Stimulated activated memory B cell treated with anti-CD40 and anti-IgM and Interleukin-4, amounts not matched to agents 10 μg/mL and 1 μg/mL and 100 μg/mL, for 72 hours (primary cell): ENCODE measurements at regions not wholly inside any gene's neighbourhood (a gene's known extent, or its start where the extent isn't known, plus 50 kb on each side); places are given as distances from the start of the nearest gene placed in this dataset.

Experiments used
- ATAC-seq: fragments of 150-1000 bp; cut with Tn5 transposase; 2 replicates; pipeline ENCODE4 v1.10.0; 2021
- H3K27ac Mint-ChIP-seq: one replicate; pipeline ENCODE4 v1.8.0; 2022; ENCODE audit warnings: mild to moderate bottlenecking, mixed read lengths
- H3K27me3 Mint-ChIP-seq: one replicate; pipeline ENCODE4 v1.8.0; 2022; ENCODE audit warnings: mixed read lengths
- H3K36me3 Mint-ChIP-seq: one replicate; pipeline ENCODE4 v1.8.0; 2022; ENCODE audit warnings: mixed read lengths
- H3K4me1 Mint-ChIP-seq: one replicate; pipeline ENCODE4 v1.8.0; 2022; ENCODE audit warnings: mixed read lengths
- H3K4me3 Mint-ChIP-seq: one replicate; pipeline ENCODE4 v1.8.0; 2022; ENCODE audit warnings: mild to moderate bottlenecking, moderate library complexity, mixed read lengths
- H3K9me3 Mint-ChIP-seq: one replicate; pipeline ENCODE4 v1.8.0; 2022; ENCODE audit warnings: mixed read lengths

DNA sequence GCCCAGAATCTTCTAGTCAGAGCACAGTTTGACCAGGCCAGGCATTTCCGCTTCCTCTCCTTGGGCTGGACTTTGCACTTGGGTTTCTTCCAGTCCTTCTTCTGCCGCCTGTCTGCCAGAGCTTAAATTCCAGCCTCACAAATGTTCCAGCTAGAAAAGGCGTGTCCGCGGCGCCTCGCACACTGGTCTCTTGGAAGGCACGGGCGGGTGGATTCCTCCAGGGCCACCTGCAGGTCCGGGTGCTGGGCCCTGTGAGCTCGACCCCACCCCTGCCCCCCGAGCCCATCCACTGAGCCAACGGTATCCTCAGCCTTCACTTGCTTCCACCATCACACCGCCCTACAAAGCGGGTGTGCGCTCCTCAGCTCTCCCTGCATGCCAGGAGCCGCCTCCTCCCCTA lies 2026.5 kb downstream of the TP53TG3F start:
- Mint-ChIP-seq H3K9me3 (peaks cover 11% of the 10 kb centered on the region), H3K4me3 (no peak overlapping the region), H3K4me1 (no peaks in the 10 kb centered on the region), H3K36me3 (no peaks in the 10 kb centered on the region), H3K27ac (no peak overlapping the region), H3K27me3 (no peaks in the 10 kb centered on the region)
- ATAC-seq = no peak

DNA sequence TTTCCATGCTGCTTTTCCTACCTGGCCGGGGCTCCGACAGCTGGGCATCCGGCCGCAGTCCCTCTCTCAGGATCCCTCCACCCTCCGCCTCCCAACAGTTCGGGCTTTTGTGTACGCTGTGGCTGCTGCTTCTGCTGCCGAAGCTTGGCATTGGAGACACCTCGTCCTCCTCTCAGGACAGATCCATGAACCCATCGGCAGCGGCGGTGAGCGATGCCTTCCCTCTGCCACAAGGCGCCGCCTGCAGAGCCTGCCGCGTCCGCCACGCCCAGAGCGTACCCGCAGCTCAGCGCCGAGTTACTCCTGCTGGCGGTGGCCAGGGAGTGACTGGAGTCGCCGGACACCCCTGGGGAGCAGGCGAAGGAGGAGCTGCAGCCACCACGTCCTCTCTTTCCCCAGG lies 2032.8 kb downstream of the TP53TG3F start:
- no peak for ATAC-seq
- no peaks in the 10 kb centered on the region for H3K36me3 Mint-ChIP-seq
- peaks cover 5% of the 10 kb centered on the region for H3K9me3 Mint-ChIP-seq
- H3K4me1 Mint-ChIP-seq = no peaks in the 10 kb centered on the region
- no peaks in the 10 kb centered on the region for H3K27me3 Mint-ChIP-seq
- H3K27ac Mint-ChIP-seq = no peak overlapping the region
- H3K4me3 Mint-ChIP-seq = no peak overlapping the region

GRCh38 chr16:35497399-35497798 lies 2038.0 kb downstream of the TP53TG3F start:
- H3K9me3 Mint-ChIP-seq = no peaks in the 10 kb centered on the region

DNA sequence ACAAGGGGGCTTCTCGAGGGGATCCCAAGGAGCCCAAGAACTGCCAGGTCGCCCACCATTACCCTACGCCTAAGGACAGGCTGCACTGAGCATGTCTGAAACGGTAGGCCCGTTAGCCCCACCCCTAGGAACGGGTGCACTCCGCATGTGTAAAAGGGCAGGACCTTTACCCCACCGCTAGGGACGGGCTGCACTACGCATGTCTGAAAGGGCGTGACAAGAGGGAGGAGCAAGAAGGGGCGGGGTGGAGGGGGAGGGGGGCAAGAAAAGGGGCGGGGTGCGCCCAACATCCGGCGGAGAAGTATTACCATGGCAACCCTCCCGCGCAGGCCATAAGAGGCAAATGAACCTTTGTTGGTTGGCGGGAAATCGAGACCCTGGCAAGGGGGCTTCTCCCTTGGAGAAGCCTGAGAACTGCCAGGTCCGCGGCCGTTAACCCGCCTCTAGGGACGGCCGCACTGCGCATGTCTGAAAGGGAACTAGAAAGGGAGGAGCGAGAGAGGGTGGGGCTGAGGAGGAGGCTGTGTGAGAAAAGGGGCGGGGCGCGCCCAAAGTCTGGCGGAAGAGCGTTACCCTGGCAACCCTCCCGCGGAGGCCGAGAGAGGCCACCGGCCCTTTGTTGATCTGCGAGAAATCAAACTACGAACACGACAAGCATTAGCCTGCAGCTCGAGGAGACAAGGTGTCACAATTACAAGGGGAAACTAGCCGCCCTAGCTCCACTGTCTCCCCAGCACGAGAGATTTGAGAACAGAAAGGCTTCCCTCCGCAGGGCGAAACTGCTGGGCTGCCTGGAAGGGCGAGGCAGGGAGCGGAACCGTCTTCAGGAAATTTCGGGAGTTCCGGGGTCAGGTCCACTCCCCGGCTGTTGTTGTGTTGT lies 2046.8 kb downstream of the TP53TG3F start:
- no peak for ATAC-seq
- Mint-ChIP-seq H3K27me3 (no peaks in the 10 kb centered on the region), H3K4me3 (no peak overlapping the region), H3K9me3 (peaks cover 8% of the 10 kb centered on the region), H3K27ac (no peak overlapping the region), H3K36me3 (no peaks in the 10 kb centered on the region), H3K4me1 (no peaks in the 10 kb centered on the region)

More at GRCh38 chr16:35497399-35497798, 2038.0 kb downstream of the TP53TG3F start:
- no peaks in the 10 kb centered on the region for H3K27me3 Mint-ChIP-seq
- no peaks in the 10 kb centered on the region for H3K4me1 Mint-ChIP-seq
- no peak for ATAC-seq
- no peak overlapping the region for H3K4me3 Mint-ChIP-seq
- no peak overlapping the region for H3K27ac Mint-ChIP-seq
- no peaks in the 10 kb centered on the region for H3K36me3 Mint-ChIP-seq

- no peak for ATAC-seq
- Mint-ChIP-seq H3K4me3 (no peak overlapping the region), H3K36me3 (no peaks in the 10 kb centered on the region), H3K27me3 (no peaks in the 10 kb centered on the region), H3K9me3 (peaks cover 8% of the 10 kb centered on the region), H3K4me1 (no peaks in the 10 kb centered on the region), H3K27ac (no peak overlapping the region)
Measured at GRCh38 chr16:35506898-35507194, 2047.4 kb downstream of the TP53TG3F start.

DNA sequence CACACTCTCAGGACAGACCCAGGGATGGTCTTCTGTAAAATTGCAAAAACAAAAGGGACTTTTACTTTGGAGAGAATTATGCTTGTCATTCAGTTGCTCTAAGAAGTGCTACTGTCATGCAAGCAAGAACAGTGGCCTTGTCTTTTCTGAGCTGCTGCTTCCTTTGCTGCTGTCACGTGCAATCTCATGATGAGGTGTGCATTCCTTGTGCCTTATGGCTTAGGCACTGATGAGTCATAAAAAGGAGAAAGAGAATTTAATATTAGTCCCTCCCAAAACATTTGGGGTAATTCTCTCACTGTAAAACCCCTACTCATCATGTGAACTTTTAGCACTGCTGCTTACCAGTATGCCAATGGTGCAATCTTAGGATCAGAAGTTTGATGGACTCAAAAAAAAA lies 2051.3 kb downstream of the TP53TG3F start:
- no peaks in the 10 kb centered on the region for H3K27me3 Mint-ChIP-seq
- ATAC-seq = no peak
- no peaks in the 10 kb centered on the region for H3K36me3 Mint-ChIP-seq
- no peaks in the 10 kb centered on the region for H3K4me1 Mint-ChIP-seq
- H3K9me3 Mint-ChIP-seq = peaks cover 8% of the 10 kb centered on the region
- no peak overlapping the region for H3K27ac Mint-ChIP-seq
- H3K4me3 Mint-ChIP-seq = no peak overlapping the region

- no peak overlapping the region for H3K4me3 Mint-ChIP-seq
- peaks cover 2% of the 10 kb centered on the region for H3K9me3 Mint-ChIP-seq
- no peaks in the 10 kb centered on the region for H3K36me3 Mint-ChIP-seq
- no peak overlapping the region for H3K27ac Mint-ChIP-seq
- no peaks in the 10 kb centered on the region for H3K27me3 Mint-ChIP-seq
- no peak for ATAC-seq
- no peaks in the 10 kb centered on the region for H3K4me1 Mint-ChIP-seq
Measured at GRCh38 chr16:35516551-35516950, 2057.1 kb downstream of the TP53TG3F start.

GRCh38 chr16:35516971-35517370 lies 2057.6 kb downstream of the TP53TG3F start:
- no peak for ATAC-seq
- Mint-ChIP-seq H3K4me3 (no peak overlapping the region), H3K4me1 (no peaks in the 10 kb centered on the region), H3K27me3 (no peaks in the 10 kb centered on the region), H3K36me3 (no peaks in the 10 kb centered on the region), H3K27ac (no peak overlapping the region), H3K9me3 (peaks cover 6% of the 10 kb centered on the region)

GRCh38 chr16:35523991-35524390 lies 2064.6 kb downstream of the TP53TG3F start:
- peaks cover 15% of the 10 kb centered on the region for H3K9me3 Mint-ChIP-seq
- no peaks in the 10 kb centered on the region for H3K36me3 Mint-ChIP-seq
- no peaks in the 10 kb centered on the region for H3K4me1 Mint-ChIP-seq
- no peaks in the 10 kb centered on the region for H3K27me3 Mint-ChIP-seq
- ATAC-seq = no peak
- H3K4me3 Mint-ChIP-seq = no peak overlapping the region
- no peak overlapping the region for H3K27ac Mint-ChIP-seq

DNA sequence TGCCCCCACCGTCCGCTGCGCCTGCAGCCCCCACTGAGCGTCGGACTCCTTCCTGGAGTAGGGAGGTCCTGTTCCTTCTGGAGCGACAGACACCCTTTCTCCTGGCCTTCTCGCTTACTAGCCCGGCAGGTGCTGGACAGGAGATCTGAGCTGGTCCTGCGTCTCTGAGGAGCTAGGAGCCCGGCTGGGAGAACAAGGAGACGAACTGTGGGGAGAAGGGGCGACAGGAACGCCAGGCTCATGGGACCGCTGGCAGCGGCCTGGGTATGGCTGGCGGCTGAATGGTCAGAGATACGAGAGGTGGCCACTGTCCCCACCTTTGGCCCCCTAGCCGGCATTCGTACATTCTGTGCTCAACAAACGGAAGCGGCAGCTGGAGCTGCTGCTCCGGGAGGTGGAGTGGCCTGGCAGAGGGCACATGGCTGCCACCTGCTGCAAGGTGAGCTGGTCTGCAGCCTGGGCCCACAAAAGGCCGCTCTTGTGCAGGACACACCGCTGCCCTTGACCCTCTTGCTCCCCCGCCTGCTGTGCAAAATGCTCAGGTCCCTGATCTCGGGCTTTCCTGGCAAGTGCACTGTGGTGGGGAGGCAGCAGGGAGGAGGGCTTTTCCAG lies 2066.7 kb downstream of the TP53TG3F start:
- H3K27ac Mint-ChIP-seq = no peak overlapping the region
- H3K27me3 Mint-ChIP-seq = no peaks in the 10 kb centered on the region
- no peaks in the 10 kb centered on the region for H3K36me3 Mint-ChIP-seq
- H3K4me1 Mint-ChIP-seq = no peaks in the 10 kb centered on the region
- peaks cover 15% of the 10 kb centered on the region for H3K9me3 Mint-ChIP-seq
- no peak overlapping the region for H3K4me3 Mint-ChIP-seq
- ATAC-seq = peak; percentile 12

DNA sequence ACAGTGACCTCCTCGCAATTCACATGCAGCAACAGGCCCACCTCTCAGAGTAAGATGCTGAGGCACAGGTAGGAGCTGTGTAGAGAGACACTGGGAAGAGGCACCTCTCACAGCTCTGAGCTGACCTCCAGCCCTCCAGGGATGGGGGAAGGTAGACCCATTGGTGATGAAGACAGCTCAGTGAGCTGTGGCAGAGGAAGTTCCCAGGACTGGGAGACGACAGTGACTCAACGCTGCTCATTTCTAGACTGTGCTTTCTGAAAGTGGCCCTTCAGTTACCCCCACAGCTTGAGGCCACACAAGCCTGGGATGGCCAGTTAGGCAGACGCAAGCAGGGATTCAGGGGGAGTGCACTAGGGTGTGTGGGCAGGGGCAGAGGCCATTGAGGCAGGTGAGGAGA lies 2073.2 kb downstream of the TP53TG3F start:
- no peaks in the 10 kb centered on the region for H3K27me3 Mint-ChIP-seq
- H3K36me3 Mint-ChIP-seq = no peaks in the 10 kb centered on the region
- H3K4me1 Mint-ChIP-seq = no peaks in the 10 kb centered on the region
- peaks cover 13% of the 10 kb centered on the region for H3K9me3 Mint-ChIP-seq
- H3K4me3 Mint-ChIP-seq = no peak overlapping the region
- peak; percentile 27 for ATAC-seq
- H3K27ac Mint-ChIP-seq = no peak overlapping the region

GRCh38 chr16:35533683-35534082 lies 2074.3 kb downstream of the TP53TG3F start:
- Mint-ChIP-seq H3K27ac (no peak overlapping the region), H3K36me3 (no peaks in the 10 kb centered on the region), H3K9me3 (peaks cover 9% of the 10 kb centered on the region), H3K4me1 (no peaks in the 10 kb centered on the region), H3K4me3 (no peak overlapping the region), H3K27me3 (no peaks in the 10 kb centered on the region)
- ATAC-seq = no peak

- peak; percentile 31 for ATAC-seq
- Mint-ChIP-seq H3K4me1 (no peaks in the 10 kb centered on the region), H3K9me3 (peaks cover 6% of the 10 kb centered on the region), H3K27me3 (no peaks in the 10 kb centered on the region), H3K4me3 (no peak overlapping the region), H3K27ac (no peak overlapping the region), H3K36me3 (no peaks in the 10 kb centered on the region)
Measured at GRCh38 chr16:35543486-35543885, 2084.1 kb downstream of the TP53TG3F start.

GRCh38 chr16:35552763-35553162 lies 2093.4 kb downstream of the TP53TG3F start:
- Mint-ChIP-seq H3K36me3 (no peaks in the 10 kb centered on the region), H3K4me3 (no peak overlapping the region), H3K27ac (no peak overlapping the region), H3K4me1 (no peaks in the 10 kb centered on the region), H3K27me3 (no peaks in the 10 kb centered on the region), H3K9me3 (peaks cover 9% of the 10 kb centered on the region)
- ATAC-seq = no peak

GRCh38 chr16:35557731-35558130 lies 2098.3 kb downstream of the TP53TG3F start:
- Mint-ChIP-seq H3K9me3 (peaks cover 3% of the 10 kb centered on the region), H3K4me3 (no peak overlapping the region), H3K4me1 (no peaks in the 10 kb centered on the region), H3K27ac (no peak overlapping the region), H3K27me3 (no peaks in the 10 kb centered on the region), H3K36me3 (no peaks in the 10 kb centered on the region)
- ATAC-seq = no peak

DNA sequence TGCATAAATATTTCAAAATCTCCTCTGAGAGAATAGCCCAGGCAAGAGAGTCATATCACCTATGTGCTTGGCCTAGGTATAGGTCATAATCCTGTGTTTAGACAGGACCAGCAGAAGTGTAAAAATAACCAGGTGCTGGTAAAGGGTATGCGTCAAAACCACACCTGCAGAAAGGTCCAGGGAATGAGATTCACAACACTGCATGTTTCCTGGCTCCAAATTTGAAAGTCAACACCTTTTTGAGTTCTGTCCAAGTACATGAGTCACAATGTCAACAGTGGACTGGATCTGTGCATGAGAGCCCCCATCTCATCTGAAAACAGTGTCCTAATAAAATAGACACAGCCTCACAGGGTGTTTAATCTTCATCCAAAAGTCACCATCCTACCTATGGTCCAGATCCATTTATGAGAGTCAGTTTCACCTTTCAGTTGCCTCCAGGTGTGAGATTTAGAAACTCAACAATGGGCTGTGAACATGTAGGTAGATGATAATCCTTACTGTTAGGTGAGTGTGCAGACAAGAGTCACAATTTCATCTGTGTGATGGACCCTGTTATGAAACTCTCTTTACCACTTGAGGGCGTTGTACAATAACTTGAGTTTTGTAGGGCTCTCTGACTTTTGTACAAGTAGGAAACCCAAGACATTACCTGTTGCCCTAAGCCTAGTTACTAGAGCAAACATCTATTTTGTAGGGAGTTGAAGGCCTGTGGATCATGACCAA lies 2100.7 kb downstream of the TP53TG3F start:
- H3K9me3 Mint-ChIP-seq = no peaks in the 10 kb centered on the region

More for the DNA sequence above, 2100.7 kb downstream of the TP53TG3F start:
- H3K4me1 Mint-ChIP-seq = no peaks in the 10 kb centered on the region
- no peak overlapping the region for H3K4me3 Mint-ChIP-seq
- no peaks in the 10 kb centered on the region for H3K27me3 Mint-ChIP-seq
- no peak for ATAC-seq
- H3K27ac Mint-ChIP-seq = no peak overlapping the region
- no peaks in the 10 kb centered on the region for H3K36me3 Mint-ChIP-seq
